ENCODE measurements at regions not wholly inside any gene's neighbourhood (a gene's known extent, or its start where the extent isn't known, plus 50 kb on each side); places are given as distances from the start of the nearest gene placed in this dataset.

DNA sequence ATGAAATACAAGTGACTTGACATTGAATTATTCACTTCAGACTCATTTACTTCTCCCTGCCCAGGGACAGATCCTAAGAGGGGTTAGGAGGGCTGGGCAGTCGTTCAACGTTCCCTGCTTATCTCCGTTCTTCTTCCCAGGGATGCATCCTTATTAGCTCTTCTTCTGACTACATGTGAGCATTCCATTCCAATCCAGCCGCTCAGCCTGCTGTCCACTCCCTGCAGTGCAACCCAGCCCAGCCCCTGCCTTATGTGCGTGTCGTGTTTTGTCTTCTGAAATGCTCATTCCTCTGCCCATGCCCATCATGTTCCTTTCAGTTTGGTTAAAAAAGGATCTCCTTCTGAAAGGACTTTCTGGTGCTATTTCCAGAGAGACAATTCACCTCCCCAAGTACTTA, 64.7 kb upstream of the PALM2AKAP2 start:
- no peak overlapping the region for H3K27ac Mint-ChIP-seq
- intact Hi-C loops (cut with micrococcal nuclease): no loop called here
- H3K4me1 Mint-ChIP-seq (ENCODE audit: low read depth): no peaks in the 10 kb centered on the region
- peaks cover 1% of the 10 kb centered on the region for H3K27me3 Mint-ChIP-seq
- no peaks in the 10 kb centered on the region for H3K9me3 Mint-ChIP-seq
- H3K36me3 Mint-ChIP-seq (ENCODE audit: low read depth): no peaks in the 10 kb centered on the region
- H3K4me3 Mint-ChIP-seq: no peak overlapping the region

DNA sequence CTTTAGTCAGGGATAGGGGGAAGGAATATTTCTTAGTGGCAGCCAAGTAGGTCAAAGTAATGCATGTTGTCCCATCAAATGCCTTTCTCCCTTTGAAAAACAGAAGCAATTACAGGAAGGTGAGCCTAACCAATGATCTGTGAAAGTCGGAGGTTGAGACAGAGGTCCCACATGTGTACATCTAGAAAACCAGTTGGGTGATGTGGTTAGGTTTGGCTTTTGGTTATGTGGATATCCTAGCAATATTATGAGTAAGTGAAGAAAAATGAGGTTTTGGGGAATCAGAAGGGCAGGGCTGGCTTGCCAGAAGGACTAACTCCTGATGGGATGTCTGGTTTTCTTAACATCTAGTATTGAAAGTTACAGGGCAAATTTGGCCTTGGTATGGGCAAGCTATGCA, 63.4 kb upstream of the PALM2AKAP2 start:
- peaks cover 1% of the 10 kb centered on the region for H3K27me3 Mint-ChIP-seq
- intact Hi-C loops (cut with micrococcal nuclease): no loop called here
- no peaks in the 10 kb centered on the region for H3K9me3 Mint-ChIP-seq
- no peak overlapping the region for H3K27ac Mint-ChIP-seq
- H3K4me1 Mint-ChIP-seq (ENCODE audit: low read depth): no peaks in the 10 kb centered on the region
- no peak overlapping the region for H3K4me3 Mint-ChIP-seq
- H3K36me3 Mint-ChIP-seq (ENCODE audit: low read depth): no peaks in the 10 kb centered on the region

- intact Hi-C loops (cut with micrococcal nuclease): no loop called here
- Mint-ChIP-seq H3K4me3 (no peak overlapping the region), H3K36me3 (ENCODE audit: low read depth) (no peaks in the 10 kb centered on the region), H3K4me1 (ENCODE audit: low read depth) (no peaks in the 10 kb centered on the region), H3K27ac (no peak overlapping the region), H3K27me3 (peaks cover 1% of the 10 kb centered on the region), H3K9me3 (no peaks in the 10 kb centered on the region)
Observed at GRCh38 chr9:109717342-109717741, 62.7 kb upstream of the PALM2AKAP2 start.

DNA sequence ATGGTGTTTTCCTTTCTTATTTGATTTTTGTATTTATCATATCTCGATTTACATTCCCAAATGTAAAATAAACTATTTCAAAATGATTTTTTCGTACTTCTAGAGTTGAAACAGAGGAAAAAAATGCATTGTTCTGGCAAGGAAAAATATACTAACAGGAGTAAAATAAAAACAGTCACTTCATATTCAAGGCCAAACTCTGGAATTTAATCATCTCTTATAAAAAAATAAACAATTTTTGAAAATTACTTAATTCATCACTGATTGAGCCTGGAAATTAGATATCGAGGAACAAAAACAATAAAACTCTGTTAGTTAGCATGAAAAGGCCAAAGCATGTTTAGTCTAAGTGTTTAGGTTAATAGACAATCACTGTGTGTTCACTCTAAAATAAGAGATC, 61.1 kb upstream of the PALM2AKAP2 start:
- Mint-ChIP-seq H3K27ac (no peak overlapping the region), H3K4me3 (no peak overlapping the region), H3K27me3 (peaks cover 1% of the 10 kb centered on the region), H3K36me3 (ENCODE audit: low read depth) (no peaks in the 10 kb centered on the region), H3K4me1 (ENCODE audit: low read depth) (no peaks in the 10 kb centered on the region), H3K9me3 (no peaks in the 10 kb centered on the region)
- intact Hi-C loops (cut with micrococcal nuclease): no loop called here

GRCh38 chr9:109721001-109721400, 59.0 kb upstream of the PALM2AKAP2 start:
- Mint-ChIP-seq H3K4me1 (ENCODE audit: low read depth) (no peaks in the 10 kb centered on the region), H3K27me3 (peaks cover 1% of the 10 kb centered on the region), H3K27ac (no peak overlapping the region), H3K9me3 (no peaks in the 10 kb centered on the region), H3K36me3 (ENCODE audit: low read depth) (no peaks in the 10 kb centered on the region), H3K4me3 (no peak overlapping the region)
- intact Hi-C loops (cut with micrococcal nuclease): no loop called here

DNA sequence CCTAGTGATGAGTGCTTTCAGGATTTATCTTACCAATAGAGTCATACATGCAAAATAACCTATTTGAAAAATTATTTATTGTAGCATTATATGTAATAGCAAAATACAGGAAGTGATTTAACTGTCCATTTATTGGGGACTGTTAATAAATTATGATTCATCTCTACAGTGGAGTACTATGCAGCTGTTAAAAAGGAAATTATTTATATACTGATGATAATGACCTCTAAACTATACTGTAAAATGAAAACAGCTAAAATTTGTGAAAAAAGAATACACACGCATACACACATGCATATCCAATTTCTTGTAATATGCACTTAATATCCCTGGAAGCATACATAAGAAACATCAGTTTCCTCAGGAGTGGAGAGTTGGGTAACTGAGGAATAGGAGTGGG, 58.0 kb upstream of the PALM2AKAP2 start:
- Mint-ChIP-seq H3K27ac (no peak overlapping the region), H3K9me3 (no peaks in the 10 kb centered on the region), H3K27me3 (peaks cover 2% of the 10 kb centered on the region), H3K4me3 (no peak overlapping the region), H3K4me1 (ENCODE audit: low read depth) (no peaks in the 10 kb centered on the region), H3K36me3 (ENCODE audit: low read depth) (no peaks in the 10 kb centered on the region)
- intact Hi-C loops (cut with micrococcal nuclease): no loop called here

- H3K27ac Mint-ChIP-seq: no peak overlapping the region
- peaks cover 4% of the 10 kb centered on the region for H3K27me3 Mint-ChIP-seq
- no peak overlapping the region for H3K4me3 Mint-ChIP-seq
- no peaks in the 10 kb centered on the region for H3K9me3 Mint-ChIP-seq
- H3K36me3 Mint-ChIP-seq (ENCODE audit: low read depth): no peaks in the 10 kb centered on the region
- H3K4me1 Mint-ChIP-seq (ENCODE audit: low read depth): no peaks in the 10 kb centered on the region
- intact Hi-C loops (cut with micrococcal nuclease): no loop called here
Observed at GRCh38 chr9:109723781-109724180, 56.2 kb upstream of the PALM2AKAP2 start.

GRCh38 chr9:109725460-109725859, 54.5 kb upstream of the PALM2AKAP2 start:
- Mint-ChIP-seq H3K27ac (no peak overlapping the region), H3K9me3 (no peaks in the 10 kb centered on the region), H3K27me3 (peaks cover 4% of the 10 kb centered on the region), H3K4me1 (ENCODE audit: low read depth) (no peaks in the 10 kb centered on the region), H3K4me3 (no peak overlapping the region), H3K36me3 (ENCODE audit: low read depth) (no peaks in the 10 kb centered on the region)
- intact Hi-C loops (cut with micrococcal nuclease): no loop called here

- H3K27me3 Mint-ChIP-seq: peaks cover 4% of the 10 kb centered on the region
- intact Hi-C loops (cut with micrococcal nuclease): no loop called here
- H3K27ac Mint-ChIP-seq: no peak overlapping the region
- H3K9me3 Mint-ChIP-seq: no peaks in the 10 kb centered on the region
- no peaks in the 10 kb centered on the region for H3K36me3 Mint-ChIP-seq (ENCODE audit: low read depth)
- H3K4me1 Mint-ChIP-seq (ENCODE audit: low read depth): no peaks in the 10 kb centered on the region
- H3K4me3 Mint-ChIP-seq: no peak overlapping the region
Observed at GRCh38 chr9:109726119-109726518, 53.9 kb upstream of the PALM2AKAP2 start.

DNA sequence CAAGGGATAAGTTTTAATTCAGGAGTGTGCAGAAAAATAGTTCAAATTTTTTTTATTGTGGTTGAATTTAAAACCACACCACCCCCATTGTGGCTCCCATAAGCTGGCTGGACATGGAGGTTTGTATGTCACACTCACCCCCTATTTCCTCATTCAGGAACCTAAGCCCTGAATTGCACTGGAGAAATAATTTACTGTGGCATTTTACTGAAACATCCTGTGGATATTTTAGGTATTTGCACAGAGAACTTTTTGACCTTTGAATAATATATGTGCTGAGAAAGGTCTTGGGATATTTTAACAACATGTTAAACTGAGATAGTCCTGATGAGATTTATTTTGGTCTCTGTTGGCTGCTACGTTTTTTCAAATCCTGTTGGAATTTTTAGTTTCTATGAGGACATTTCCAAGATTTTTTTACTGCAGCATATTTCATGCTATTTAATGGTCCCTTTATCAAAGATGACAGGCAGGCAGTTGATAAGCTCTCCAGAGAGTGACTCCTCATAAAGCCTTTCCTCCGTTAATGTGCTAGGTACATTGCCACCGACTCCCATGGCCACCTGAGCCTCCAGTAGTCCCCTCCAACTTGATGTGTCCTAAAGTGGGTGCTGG, 51.2 kb upstream of the PALM2AKAP2 start:
- Mint-ChIP-seq H3K27me3 (peaks cover 8% of the 10 kb centered on the region), H3K9me3 (no peaks in the 10 kb centered on the region), H3K27ac (no peak overlapping the region), H3K4me3 (no peak overlapping the region), H3K4me1 (ENCODE audit: low read depth) (peaks cover 5% of the 10 kb centered on the region), H3K36me3 (ENCODE audit: low read depth) (no peaks in the 10 kb centered on the region)
- intact Hi-C loops (cut with micrococcal nuclease): no loop called here

DNA sequence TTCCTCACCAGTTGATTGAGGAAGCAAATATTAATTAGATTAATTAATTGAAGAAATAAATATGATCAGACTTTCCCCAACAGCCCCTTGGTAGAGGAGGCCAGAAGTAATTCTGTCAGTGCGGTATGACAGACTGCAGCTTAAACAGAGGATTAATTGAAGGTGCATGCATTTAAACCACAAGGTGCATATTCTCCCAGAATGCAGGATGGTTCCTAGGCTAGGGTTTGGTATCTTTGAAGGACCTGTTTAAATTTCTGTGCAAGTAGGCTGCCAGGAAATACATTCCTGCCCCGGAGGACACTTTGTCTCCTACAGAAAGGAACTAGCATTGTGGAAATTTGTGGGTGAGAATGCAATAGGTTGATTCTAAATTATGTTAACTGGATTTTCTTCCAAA, 50.5 kb upstream of the PALM2AKAP2 start:
- intact Hi-C loops (cut with micrococcal nuclease): no loop called here
- Mint-ChIP-seq H3K9me3 (no peaks in the 10 kb centered on the region), H3K36me3 (ENCODE audit: low read depth) (no peaks in the 10 kb centered on the region), H3K27ac (no peak overlapping the region), H3K4me1 (ENCODE audit: low read depth) (peaks cover 8% of the 10 kb centered on the region), H3K27me3 (peaks cover 8% of the 10 kb centered on the region), H3K4me3 (no peak overlapping the region)
